Fibroblast of mammary gland (primary cell): ENCODE measurements at regions not wholly inside any gene's neighbourhood (a gene's known extent, or its start where the extent isn't known, plus 50 kb on each side); places are given as distances from the start of the nearest gene placed in this dataset.
"Not testable (repeated sequence)": the region's sequence is repeated elsewhere in the genome, so short reads cannot be mapped to it uniquely, and the experiment has no call there.

ENCODE experiments used
- DNase-seq: peaks from one replicate; pipeline ENCODE4 v3.0.0-alpha.2; 2010; ENCODE audit warnings: low read depth
- H3K4me3 ChIP-seq: 2 replicates; pipeline ENCODE4 v1.5.1; 2011; ENCODE audit warnings: low read depth, mild to moderate bottlenecking, low read length, moderate library complexity; ENCODE audit not compliant: control insufficient read depth
- TF ChIP-seq, protein P1 (sequence below): conservative IDR thresholded peaks from 2 replicates; pipeline ENCODE4 v1.5.1; 2011; ENCODE audit warnings: low read depth, low read length, inconsistent platforms; ENCODE audit not compliant: control insufficient read depth, insufficient read depth

DNA sequence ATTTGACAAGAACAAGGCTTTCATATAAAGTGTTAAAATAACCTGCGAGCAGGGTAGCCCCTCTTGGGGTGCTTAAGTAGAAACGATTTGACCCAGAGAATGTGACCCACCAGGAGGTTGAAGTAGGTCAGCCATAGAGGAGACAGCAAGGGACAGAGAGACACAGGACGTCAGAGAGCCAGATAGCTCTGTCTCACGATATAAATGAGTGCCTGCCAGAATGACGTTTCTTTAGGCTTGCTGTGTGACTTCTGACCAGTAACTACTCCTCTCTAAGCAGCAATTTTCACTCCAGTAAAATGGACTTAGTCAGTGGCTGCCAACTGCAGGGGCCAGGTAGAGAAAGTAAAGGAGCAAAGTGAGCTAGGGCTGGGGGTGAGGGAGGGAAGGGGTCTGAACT, 473.0 kb upstream of the C16orf82 start:
- no peak overlapping the region for H3K4me3 ChIP-seq
- TF ChIP-seq, protein P1, sequence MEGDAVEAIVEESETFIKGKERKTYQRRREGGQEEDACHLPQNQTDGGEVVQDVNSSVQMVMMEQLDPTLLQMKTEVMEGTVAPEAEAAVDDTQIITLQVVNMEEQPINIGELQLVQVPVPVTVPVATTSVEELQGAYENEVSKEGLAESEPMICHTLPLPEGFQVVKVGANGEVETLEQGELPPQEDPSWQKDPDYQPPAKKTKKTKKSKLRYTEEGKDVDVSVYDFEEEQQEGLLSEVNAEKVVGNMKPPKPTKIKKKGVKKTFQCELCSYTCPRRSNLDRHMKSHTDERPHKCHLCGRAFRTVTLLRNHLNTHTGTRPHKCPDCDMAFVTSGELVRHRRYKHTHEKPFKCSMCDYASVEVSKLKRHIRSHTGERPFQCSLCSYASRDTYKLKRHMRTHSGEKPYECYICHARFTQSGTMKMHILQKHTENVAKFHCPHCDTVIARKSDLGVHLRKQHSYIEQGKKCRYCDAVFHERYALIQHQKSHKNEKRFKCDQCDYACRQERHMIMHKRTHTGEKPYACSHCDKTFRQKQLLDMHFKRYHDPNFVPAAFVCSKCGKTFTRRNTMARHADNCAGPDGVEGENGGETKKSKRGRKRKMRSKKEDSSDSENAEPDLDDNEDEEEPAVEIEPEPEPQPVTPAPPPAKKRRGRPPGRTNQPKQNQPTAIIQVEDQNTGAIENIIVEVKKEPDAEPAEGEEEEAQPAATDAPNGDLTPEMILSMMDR: no peak
- no peak for DNase-seq

DNA sequence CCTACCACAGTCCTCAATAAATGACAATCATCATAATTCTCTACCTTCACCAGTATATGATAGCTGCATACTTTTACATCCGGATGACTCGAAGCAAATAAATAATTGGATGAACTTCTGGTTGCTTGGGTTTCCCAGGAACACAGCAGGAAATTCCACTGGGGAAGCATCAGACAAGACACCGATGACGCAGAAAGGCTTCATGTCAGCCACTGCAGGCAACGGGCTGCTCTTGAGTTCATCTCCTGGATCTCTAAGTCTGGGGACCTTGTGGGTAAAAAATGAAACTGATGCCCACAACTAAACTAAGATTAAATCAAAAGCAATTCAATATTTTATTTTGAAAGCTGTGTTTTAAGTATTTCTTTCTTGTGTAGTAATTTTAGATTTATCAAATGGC, 472.1 kb upstream of the C16orf82 start:
- TF ChIP-seq, protein P1: no peak
- no peak overlapping the region for H3K4me3 ChIP-seq
- no peak for DNase-seq

DNA sequence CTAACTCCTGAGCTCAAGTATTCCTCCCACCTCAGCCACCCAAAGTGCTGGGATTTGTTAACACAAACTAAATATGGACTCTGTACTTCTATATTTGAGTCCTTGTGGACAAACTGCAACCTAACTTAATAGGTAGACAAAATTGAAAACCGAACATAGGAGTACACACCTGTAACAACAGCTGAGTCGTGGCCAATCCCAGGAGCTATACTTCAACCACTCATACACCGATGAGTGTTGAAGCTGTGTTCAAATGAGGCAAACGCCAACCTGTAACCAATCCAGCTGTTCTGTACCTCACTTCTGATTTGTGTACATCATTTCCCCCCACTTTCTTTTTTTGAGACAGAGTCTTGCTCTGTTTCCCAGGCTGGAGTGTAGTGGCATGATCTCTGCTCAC, 471.5 kb upstream of the C16orf82 start:
- TF ChIP-seq, protein P1: no peak
- H3K4me3 ChIP-seq: no peak overlapping the region
- DNase-seq: no peak

DNA sequence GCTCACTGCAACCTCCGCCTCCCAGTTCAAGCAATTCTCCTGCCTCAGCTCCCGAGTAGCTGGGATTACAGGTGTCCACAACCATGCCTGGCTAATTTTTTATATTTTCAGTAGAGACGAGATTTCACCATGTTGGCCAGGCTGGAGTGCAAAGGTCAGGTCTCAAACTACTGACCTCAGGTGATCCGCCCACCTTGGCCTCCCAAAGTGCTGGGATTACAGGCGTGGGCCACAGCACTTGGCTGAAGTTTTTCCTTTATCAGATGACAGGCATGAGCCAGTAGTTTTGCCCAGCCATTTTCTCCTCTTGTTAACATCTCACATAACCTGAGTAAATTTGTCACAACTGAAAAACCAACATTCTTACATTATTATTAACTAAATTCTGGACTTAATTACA, 470.7 kb upstream of the C16orf82 start:
- H3K4me3 ChIP-seq, DNase-seq: not testable (repeated sequence)

DNA sequence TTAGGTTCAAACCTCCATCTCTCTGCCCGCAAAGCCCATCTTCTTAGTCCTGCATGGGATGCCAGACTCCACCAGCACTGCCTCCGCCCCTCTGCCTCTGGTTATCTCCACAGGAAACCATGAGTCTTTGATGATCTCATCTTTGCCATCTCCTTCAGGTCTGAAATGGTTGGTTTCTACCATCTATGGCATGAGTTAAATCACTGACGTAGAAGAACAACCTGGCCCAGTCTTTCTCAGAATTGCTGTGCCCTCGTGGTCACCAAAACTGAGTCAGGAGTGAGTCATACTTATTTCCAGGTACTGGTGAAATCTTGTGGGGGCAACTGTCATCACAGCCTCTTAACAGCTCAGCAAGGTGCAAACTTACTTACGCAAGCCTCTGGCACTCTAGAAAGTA, 468.7 kb upstream of the C16orf82 start:
- no peak for DNase-seq
- H3K4me3 ChIP-seq: no peak overlapping the region
- TF ChIP-seq, protein P1: no peak

DNA sequence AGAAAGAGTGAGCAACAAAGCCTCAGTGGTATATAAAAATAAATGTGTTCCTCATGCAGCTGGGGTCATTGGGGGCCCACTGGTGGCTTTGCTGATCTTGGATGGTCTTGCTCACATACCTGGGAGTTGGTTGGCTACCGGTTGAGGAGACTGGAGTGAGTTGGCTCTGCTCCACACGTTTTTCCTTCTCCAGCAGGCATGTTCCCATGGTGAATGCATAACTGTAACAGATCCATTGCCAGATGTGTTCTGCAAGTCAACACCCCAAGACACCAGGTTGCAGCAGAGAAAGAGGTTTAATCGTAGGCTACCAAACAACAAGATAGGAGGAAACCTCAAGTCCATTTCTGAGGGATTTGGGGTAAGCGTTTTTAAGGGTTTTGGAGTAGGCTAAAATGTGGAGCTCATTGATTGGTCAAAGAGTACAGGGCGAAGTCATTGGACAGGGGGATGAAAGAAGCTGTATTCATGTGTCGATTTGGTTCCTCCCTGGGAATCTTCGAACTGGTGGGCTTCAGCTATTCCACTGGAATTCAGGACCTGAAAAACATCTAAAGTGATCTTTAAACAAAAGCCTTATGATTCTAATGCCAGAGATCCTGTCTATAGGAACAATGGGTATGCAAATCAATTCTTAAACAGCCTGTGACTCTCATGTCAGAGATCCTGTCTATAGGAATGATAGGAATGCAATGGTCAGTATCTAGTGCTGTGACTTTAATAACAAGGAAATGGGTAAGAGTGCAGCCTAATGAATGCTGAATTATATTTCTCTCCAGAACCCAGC, 467.5 kb upstream of the C16orf82 start:
- TF ChIP-seq, protein P1: no peak
- H3K4me3 ChIP-seq: no peak overlapping the region
- DNase-seq: no peak

DNA sequence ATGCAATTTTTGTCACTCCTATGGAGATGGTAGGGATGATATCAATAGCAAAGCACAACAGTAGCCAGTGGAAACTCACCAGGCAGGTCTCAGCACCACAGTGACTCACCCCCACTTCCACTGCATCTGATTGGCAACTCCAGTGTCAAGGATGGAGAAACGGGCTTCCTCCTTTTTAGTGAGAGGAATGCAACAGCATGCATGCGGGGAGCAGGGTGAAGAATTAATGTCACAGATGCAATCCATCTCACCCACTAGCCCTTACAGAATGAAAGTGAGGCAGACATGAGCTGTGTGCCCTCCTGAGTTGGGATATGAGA, 467.0 kb upstream of the C16orf82 start:
- DNase-seq: no peak
- no peak overlapping the region for H3K4me3 ChIP-seq
- TF ChIP-seq, protein P1: no peak
